ENCODE measurements at regions not wholly inside any gene's neighbourhood (a gene's known extent, or its start where the extent isn't known, plus 50 kb on each side); places are given as distances from the start of the nearest gene placed in this dataset.

GRCh38 chr14:63130531-63130930 lies 73.7 kb upstream of the RHOJ start:
- TF ChIP-seq CTCF (conservative IDR thresholded peaks at IDR 0.05 in 1 of 2, IDR thresholded peaks at IDR 0.05 in 1 of 2; ENCODE audit: extremely low read depth in 1 of 2, insufficient read depth in 1 of 2, low read depth in 1 of 2, low read length in 2 of 2) (no peak), EZH2 (IDR thresholded peaks at IDR 0.05; ENCODE audit: borderline replicate concordance, low read length) (no peak)

Measured in mammary epithelial cell (primary cell).